ENCODE measurements at regions not wholly inside any gene's neighbourhood (a gene's known extent, or its start where the extent isn't known, plus 50 kb on each side); places are given as distances from the start of the nearest gene placed in this dataset.
"Not testable (repeated sequence)": the region's sequence is repeated elsewhere in the genome, so short reads cannot be mapped to it uniquely, and the experiment has no call there.

DNA sequence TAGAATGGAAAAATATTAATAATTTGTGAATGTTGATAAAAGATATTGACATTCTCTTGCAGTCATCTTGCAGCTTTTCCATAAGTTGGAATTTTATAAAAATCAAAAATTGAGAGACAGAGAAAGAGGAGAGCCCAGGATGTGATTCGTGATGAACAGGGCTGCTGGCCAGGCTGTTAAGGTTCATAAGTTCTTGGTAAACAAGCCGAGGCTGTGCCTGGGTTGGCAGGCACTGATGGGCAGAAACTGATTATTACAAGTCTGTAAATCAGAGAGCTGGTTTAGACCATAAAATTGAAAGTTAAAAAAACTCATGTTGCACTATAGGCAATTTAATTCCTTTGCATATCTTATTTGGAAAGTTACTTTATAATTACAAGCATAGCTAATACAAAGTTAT lies 533.7 kb downstream of the HAPSTR1 start:
- TF ChIP-seq, protein P1, sequence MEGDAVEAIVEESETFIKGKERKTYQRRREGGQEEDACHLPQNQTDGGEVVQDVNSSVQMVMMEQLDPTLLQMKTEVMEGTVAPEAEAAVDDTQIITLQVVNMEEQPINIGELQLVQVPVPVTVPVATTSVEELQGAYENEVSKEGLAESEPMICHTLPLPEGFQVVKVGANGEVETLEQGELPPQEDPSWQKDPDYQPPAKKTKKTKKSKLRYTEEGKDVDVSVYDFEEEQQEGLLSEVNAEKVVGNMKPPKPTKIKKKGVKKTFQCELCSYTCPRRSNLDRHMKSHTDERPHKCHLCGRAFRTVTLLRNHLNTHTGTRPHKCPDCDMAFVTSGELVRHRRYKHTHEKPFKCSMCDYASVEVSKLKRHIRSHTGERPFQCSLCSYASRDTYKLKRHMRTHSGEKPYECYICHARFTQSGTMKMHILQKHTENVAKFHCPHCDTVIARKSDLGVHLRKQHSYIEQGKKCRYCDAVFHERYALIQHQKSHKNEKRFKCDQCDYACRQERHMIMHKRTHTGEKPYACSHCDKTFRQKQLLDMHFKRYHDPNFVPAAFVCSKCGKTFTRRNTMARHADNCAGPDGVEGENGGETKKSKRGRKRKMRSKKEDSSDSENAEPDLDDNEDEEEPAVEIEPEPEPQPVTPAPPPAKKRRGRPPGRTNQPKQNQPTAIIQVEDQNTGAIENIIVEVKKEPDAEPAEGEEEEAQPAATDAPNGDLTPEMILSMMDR (IDR thresholded peaks at IDR 0.05): no peak
- no peak for TF ChIP-seq POLR2A (IDR thresholded peaks at IDR 0.05)
- H3K9me3 ChIP-seq: no peaks in the 10 kb centered on the region
- H3K4me1 ChIP-seq: no peaks in the 10 kb centered on the region
- H3K36me3 ChIP-seq: no peaks in the 10 kb centered on the region
- no peaks in the 10 kb centered on the region for H3K27me3 ChIP-seq
- DNase-seq: no peak
- no peak overlapping the region for H3K27ac ChIP-seq
- no peak overlapping the region for H3K4me3 ChIP-seq

DNA sequence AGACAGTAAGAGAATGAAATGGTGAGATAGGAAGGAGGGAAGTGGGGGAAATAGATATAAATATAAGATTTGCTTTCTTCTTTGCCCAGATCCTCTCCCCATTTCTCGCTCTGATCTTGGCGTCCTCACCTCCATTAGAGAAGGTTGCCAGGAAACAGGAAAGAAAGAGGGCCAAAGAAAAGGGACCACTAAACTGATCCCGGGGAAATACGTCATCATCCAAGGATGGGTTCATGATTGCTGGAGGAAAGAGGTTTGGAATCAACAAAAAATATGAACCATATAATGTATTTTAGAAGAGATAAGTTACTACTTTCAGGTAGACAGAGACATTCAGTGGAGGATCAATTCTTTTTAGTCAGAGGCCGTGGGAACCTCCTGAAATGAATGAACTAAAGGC lies 536.0 kb downstream of the HAPSTR1 start:
- Histone ChIP-seq H3K4me3 (no peak overlapping the region), H3K27me3 (no peaks in the 10 kb centered on the region), H3K9me3 (no peaks in the 10 kb centered on the region), H3K4me1 (no peaks in the 10 kb centered on the region), H3K27ac (no peak overlapping the region), H3K36me3 (no peaks in the 10 kb centered on the region)
- no peak for DNase-seq
- TF ChIP-seq, protein P1 (IDR thresholded peaks at IDR 0.05): no peak
- no peak for TF ChIP-seq POLR2A (IDR thresholded peaks at IDR 0.05)

- no peak for TF ChIP-seq POLR2A (IDR thresholded peaks at IDR 0.05)
- TF ChIP-seq, protein P1 (IDR thresholded peaks at IDR 0.05): no peak
- H3K4me1 ChIP-seq: no peaks in the 10 kb centered on the region
- no peaks in the 10 kb centered on the region for H3K9me3 ChIP-seq
- no peak overlapping the region for H3K4me3 ChIP-seq
- no peak for DNase-seq
- no peaks in the 10 kb centered on the region for H3K36me3 ChIP-seq
- H3K27me3 ChIP-seq: no peaks in the 10 kb centered on the region
- no peak overlapping the region for H3K27ac ChIP-seq
Measured at GRCh38 chr16:9630119-9630518, 538.7 kb downstream of the HAPSTR1 start.

GRCh38 chr16:9630985-9631384 lies 539.5 kb downstream of the HAPSTR1 start:
- H3K27ac ChIP-seq: no peak overlapping the region
- H3K36me3 ChIP-seq: no peaks in the 10 kb centered on the region
- no peaks in the 10 kb centered on the region for H3K9me3 ChIP-seq
- H3K27me3 ChIP-seq: no peaks in the 10 kb centered on the region
- TF ChIP-seq POLR2A (IDR thresholded peaks at IDR 0.05): no peak
- TF ChIP-seq, protein P1 (IDR thresholded peaks at IDR 0.05): no peak
- no peaks in the 10 kb centered on the region for H3K4me1 ChIP-seq
- no peak for DNase-seq
- H3K4me3 ChIP-seq: no peak overlapping the region

- Histone ChIP-seq H3K27ac (no peak overlapping the region), H3K36me3 (no peaks in the 10 kb centered on the region)
Measured at GRCh38 chr16:9633844-9634243, 542.4 kb downstream of the HAPSTR1 start.

GRCh38 chr16:9635150-9635720 lies 543.8 kb downstream of the HAPSTR1 start:
- H3K4me3 ChIP-seq, H3K36me3 ChIP-seq, H3K4me1 ChIP-seq, H3K9me3 ChIP-seq, H3K27ac ChIP-seq, H3K27me3 ChIP-seq, DNase-seq: not testable (repeated sequence)

More at GRCh38 chr16:9633844-9634243, 542.4 kb downstream of the HAPSTR1 start:
- DNase-seq: no peak
- Histone ChIP-seq H3K4me3 (no peak overlapping the region), H3K27me3 (no peaks in the 10 kb centered on the region), H3K4me1 (no peaks in the 10 kb centered on the region), H3K9me3 (no peaks in the 10 kb centered on the region)
- TF ChIP-seq, protein P1 (IDR thresholded peaks at IDR 0.05): no peak
- TF ChIP-seq POLR2A (IDR thresholded peaks at IDR 0.05): no peak
